ENCODE measurements at regions not wholly inside any gene's neighbourhood (a gene's known extent, or its start where the extent isn't known, plus 50 kb on each side); places are given as distances from the start of the nearest gene placed in this dataset.

GRCh38 chr13:81540777-81541176, 1199.9 kb upstream of the SPRY2 start:
- no peaks in the 10 kb centered on the region for H3K9me3 ChIP-seq
- no peaks in the 10 kb centered on the region for H3K27me3 ChIP-seq (ENCODE audit: low read depth)
- H3K36me3 ChIP-seq (replicated peaks), result no peaks in the 10 kb centered on the region
- no peaks in the 10 kb centered on the region for H3K4me1 ChIP-seq
- no peak overlapping the region for H3K4me3 ChIP-seq
- in situ Hi-C loops (cut with MboI; ENCODE audit: low sequenced_read_pairs), result no loop called here
- peak in 1 of 2 experiments; percentile 15 for DNase-seq (ENCODE audit: low spot score in 2 of 2)

DNA sequence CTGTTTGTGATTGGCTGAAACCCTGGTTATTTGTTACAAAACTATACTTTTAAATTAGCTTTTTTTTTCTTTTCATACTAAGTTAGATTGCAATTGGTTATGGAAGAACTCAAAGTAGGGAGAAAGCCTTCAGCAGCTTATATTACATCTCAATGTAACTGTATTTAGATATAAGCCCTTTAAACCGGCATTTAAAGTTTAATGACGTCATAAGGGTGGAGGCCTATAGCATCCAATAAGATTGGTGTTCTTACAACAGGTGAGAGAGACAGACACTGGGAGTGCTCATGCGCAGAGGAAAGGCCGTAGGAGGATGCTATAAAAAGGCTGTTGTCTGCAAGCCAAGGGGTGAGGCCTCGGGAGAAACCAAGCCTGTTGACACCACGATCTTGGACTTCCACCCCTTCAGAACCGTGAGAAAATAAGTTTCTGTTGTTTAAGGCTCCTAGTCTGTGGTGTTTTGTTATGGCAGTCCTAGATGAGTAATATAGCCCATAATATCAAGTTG, 1198.8 kb upstream of the SPRY2 start:
- H3K4me1 ChIP-seq, result no peaks in the 10 kb centered on the region
- H3K4me3 ChIP-seq, result no peak overlapping the region
- no peaks in the 10 kb centered on the region for H3K9me3 ChIP-seq
- H3K36me3 ChIP-seq (replicated peaks), result no peaks in the 10 kb centered on the region
- DNase-seq (ENCODE audit: low spot score in 2 of 2), result no peak
- in situ Hi-C loops (cut with MboI; ENCODE audit: low sequenced_read_pairs), result no loop called here
- H3K27me3 ChIP-seq (ENCODE audit: low read depth), result no peaks in the 10 kb centered on the region

- H3K36me3 ChIP-seq (replicated peaks), result no peaks in the 10 kb centered on the region
- in situ Hi-C loops (cut with MboI; ENCODE audit: low sequenced_read_pairs), result no loop called here
- H3K9me3 ChIP-seq, result no peaks in the 10 kb centered on the region
- H3K4me3 ChIP-seq, result no peak overlapping the region
- H3K27me3 ChIP-seq (ENCODE audit: low read depth), result no peaks in the 10 kb centered on the region
- DNase-seq (ENCODE audit: low spot score in 2 of 2), result no peak
- H3K4me1 ChIP-seq, result no peaks in the 10 kb centered on the region
Observed at GRCh38 chr13:81498969-81499368, 1158.0 kb upstream of the SPRY2 start.

GRCh38 chr13:81493144-81493543, 1152.2 kb upstream of the SPRY2 start:
- no peak for DNase-seq (ENCODE audit: low spot score in 2 of 2)
- in situ Hi-C loops (cut with MboI; ENCODE audit: low sequenced_read_pairs), result no loop called here
- H3K27me3 ChIP-seq (ENCODE audit: low read depth), result no peaks in the 10 kb centered on the region
- no peak overlapping the region for H3K4me3 ChIP-seq
- H3K9me3 ChIP-seq, result no peaks in the 10 kb centered on the region
- H3K4me1 ChIP-seq, result no peaks in the 10 kb centered on the region
- H3K36me3 ChIP-seq (replicated peaks), result no peaks in the 10 kb centered on the region

DNA sequence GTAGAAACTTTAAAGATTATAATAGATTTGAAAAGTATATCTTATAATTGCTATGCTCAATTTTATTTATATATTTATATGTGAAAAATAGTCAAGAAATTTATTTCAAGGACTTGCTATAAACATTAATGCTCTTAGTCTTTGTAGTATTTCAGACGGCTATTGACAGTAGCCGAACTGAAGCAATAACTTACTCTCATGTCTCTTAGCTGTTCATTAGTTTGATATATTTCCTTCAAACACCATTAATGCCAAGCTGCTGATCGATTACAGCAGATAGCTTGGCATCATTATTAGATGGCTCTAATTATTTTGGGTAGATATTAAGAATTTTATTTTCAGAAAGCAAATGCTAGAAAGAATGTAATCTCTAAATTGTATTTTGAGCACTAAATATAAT, 1151.5 kb upstream of the SPRY2 start:
- H3K36me3 ChIP-seq (replicated peaks), result no peaks in the 10 kb centered on the region
- H3K27me3 ChIP-seq (ENCODE audit: low read depth), result no peaks in the 10 kb centered on the region
- in situ Hi-C loops (cut with MboI; ENCODE audit: low sequenced_read_pairs), result no loop called here
- no peak overlapping the region for H3K4me3 ChIP-seq
- no peaks in the 10 kb centered on the region; the same call in 1 of the 2 replicates for H3K4me1 ChIP-seq
- DNase-seq (ENCODE audit: low spot score in 2 of 2), result no peak
- no peaks in the 10 kb centered on the region for H3K9me3 ChIP-seq

GRCh38 chr13:81488021-81488420, 1147.1 kb upstream of the SPRY2 start:
- no peak for DNase-seq (ENCODE audit: low spot score in 2 of 2)
- H3K9me3 ChIP-seq, result no peaks in the 10 kb centered on the region
- no peak overlapping the region for H3K4me3 ChIP-seq
- in situ Hi-C loops (cut with MboI; ENCODE audit: low sequenced_read_pairs), result no loop called here
- no peaks in the 10 kb centered on the region for H3K36me3 ChIP-seq (replicated peaks)
- peaks cover 6% of the 10 kb centered on the region; the same call in 1 of the 2 replicates for H3K4me1 ChIP-seq
- H3K27me3 ChIP-seq (ENCODE audit: low read depth), result no peaks in the 10 kb centered on the region

DNA sequence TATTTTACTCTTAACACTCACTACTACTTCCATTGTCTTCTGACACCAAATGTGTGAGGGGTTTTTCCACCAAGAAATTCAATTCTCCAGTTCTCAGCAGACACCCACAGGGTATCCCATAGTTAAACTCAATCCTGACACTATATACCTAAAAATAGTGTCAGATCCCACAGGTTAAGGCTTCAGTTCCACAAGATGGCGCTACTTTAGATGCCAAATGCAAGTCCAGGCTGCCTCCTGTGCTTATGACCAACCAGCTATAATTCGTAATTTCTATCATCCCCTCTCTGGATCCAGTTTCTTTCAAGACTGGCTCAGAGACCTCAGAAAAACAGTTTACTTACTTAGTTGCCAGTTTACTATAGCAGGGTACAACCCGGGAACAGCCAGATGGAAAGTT, 1146.2 kb upstream of the SPRY2 start:
- in situ Hi-C loops (cut with MboI; ENCODE audit: low sequenced_read_pairs), result no loop called here
- H3K4me1 ChIP-seq, result peaks cover 6% of the 10 kb centered on the region; the same call in 1 of the 2 replicates
- no peaks in the 10 kb centered on the region for H3K9me3 ChIP-seq
- DNase-seq (ENCODE audit: low spot score in 2 of 2), result peak; percentile 31 to 68
- H3K27me3 ChIP-seq (ENCODE audit: low read depth), result no peaks in the 10 kb centered on the region
- no peak overlapping the region for H3K4me3 ChIP-seq
- no peaks in the 10 kb centered on the region for H3K36me3 ChIP-seq (replicated peaks)

- Histone ChIP-seq H3K36me3 (replicated peaks) (no peaks in the 10 kb centered on the region), H3K27me3 (ENCODE audit: low read depth) (no peaks in the 10 kb centered on the region), H3K9me3 (no peaks in the 10 kb centered on the region), H3K4me1 (peaks cover 4% of the 10 kb centered on the region; the same call in 1 of the 2 replicates), H3K4me3 (no peak overlapping the region)
- DNase-seq (ENCODE audit: low spot score in 2 of 2), result no peak
- in situ Hi-C loops (cut with MboI; ENCODE audit: low sequenced_read_pairs), result no loop called here
Observed at GRCh38 chr13:81480634-81481033, 1139.7 kb upstream of the SPRY2 start.

DNA sequence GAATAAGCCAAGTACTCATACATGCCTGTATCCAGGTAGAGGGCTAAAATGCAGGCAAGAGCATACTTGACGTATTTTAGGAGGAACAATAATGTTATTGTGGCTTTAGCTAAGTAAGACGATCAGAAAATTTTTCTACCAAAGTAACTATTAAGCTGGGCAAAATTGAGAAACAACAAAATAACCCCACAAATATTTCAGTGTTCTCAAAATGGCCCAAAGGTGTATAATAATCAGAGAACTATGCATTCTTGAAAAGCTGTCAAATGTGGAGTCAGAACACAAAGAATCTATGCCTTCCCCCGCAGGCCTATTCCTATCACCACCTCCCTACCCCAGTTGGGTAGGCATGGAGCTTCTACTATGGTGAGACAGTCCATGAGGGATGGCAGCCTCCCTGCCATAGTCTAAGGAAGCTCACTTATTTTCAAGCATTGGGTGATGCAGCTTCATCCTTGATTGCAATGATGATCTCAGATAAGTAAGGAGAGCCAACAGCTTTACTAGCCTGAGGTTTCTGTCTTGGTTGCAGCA, 1132.5 kb upstream of the SPRY2 start:
- H3K4me3 ChIP-seq, result no peak overlapping the region
- no peaks in the 10 kb centered on the region for H3K9me3 ChIP-seq
- H3K27me3 ChIP-seq (ENCODE audit: low read depth), result no peaks in the 10 kb centered on the region
- no peaks in the 10 kb centered on the region for H3K36me3 ChIP-seq (replicated peaks)
- no peaks in the 10 kb centered on the region for H3K4me1 ChIP-seq
- in situ Hi-C loops (cut with MboI; ENCODE audit: low sequenced_read_pairs), result no loop called here
- no peak for DNase-seq (ENCODE audit: low spot score in 2 of 2)

DNA sequence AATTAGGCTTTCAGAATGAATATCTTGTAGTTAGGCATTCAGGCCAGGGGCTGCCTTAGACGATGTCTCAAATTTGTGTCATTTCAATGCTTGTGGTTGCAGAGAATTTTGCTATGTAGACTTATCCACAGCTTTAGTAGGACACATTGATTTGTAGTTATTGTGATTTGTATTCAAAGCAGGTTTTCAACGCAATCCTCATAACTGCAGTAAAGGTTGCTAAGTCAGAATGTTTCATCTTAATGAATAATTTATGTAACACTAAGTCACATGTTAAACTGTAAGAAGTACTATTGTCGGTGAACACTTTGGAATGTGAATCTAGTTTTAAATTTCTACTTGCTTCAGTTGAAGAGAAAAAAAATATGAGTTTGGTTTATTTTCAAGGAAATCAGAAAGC, 1117.2 kb upstream of the SPRY2 start:
- DNase-seq (ENCODE audit: low spot score in 2 of 2), result no peak
- H3K4me3 ChIP-seq, result no peak overlapping the region
- H3K27me3 ChIP-seq (ENCODE audit: low read depth), result no peaks in the 10 kb centered on the region
- in situ Hi-C loops (cut with MboI; ENCODE audit: low sequenced_read_pairs), result no loop called here
- H3K4me1 ChIP-seq, result no peaks in the 10 kb centered on the region
- H3K9me3 ChIP-seq, result no peaks in the 10 kb centered on the region
- H3K36me3 ChIP-seq (replicated peaks), result no peaks in the 10 kb centered on the region

DNA sequence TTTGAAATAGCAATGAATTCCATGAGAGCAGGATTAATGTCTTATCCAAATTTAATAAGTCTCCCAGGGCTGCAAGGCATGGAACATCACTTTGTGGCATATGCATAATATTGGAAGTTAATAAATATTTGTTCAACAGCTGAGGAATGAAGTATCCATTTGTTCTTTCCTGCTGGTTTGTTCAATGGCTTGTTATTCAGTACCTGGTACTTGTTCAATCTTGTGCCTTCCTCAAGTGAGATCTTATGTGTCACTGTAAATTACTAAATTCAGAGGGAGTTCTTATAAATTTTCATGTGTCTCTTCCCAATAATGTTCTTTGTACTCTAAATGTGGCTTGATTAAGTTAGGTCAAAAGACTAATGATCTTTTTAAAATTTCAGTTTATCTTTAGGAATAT, 1105.5 kb upstream of the SPRY2 start:
- DNase-seq (ENCODE audit: low spot score in 2 of 2), result no peak
- H3K9me3 ChIP-seq, result no peaks in the 10 kb centered on the region
- in situ Hi-C loops (cut with MboI; ENCODE audit: low sequenced_read_pairs), result no loop called here

DNA sequence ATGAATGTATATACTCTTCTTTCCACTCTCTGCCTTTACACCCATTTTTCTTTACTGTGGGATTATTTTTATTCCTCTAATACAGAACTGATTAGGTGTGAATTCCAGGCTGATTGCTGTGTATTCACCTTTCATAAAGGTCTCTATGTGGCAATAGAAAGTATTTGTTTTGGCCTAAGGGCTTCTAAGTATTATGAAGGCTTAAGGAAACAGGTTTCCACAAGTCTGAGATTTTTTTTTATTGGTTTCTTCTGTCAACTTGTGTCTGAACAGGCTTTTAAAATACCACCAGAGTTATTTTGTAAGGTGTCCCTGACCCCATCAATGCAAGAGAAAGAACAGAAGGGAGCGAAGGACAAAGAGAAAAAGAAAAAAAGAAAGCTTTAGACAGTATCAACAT, 1102.0 kb upstream of the SPRY2 start:
- H3K4me3 ChIP-seq, result no peak overlapping the region
- peak in 1 of 2 experiments; percentile 68 for DNase-seq (ENCODE audit: low spot score in 2 of 2)

More for the DNA sequence above, 1105.5 kb upstream of the SPRY2 start:
- H3K4me1 ChIP-seq, result peaks cover 7% of the 10 kb centered on the region
- H3K36me3 ChIP-seq (replicated peaks), result no peaks in the 10 kb centered on the region
- no peak overlapping the region for H3K4me3 ChIP-seq
- no peaks in the 10 kb centered on the region for H3K27me3 ChIP-seq (ENCODE audit: low read depth)

DNA sequence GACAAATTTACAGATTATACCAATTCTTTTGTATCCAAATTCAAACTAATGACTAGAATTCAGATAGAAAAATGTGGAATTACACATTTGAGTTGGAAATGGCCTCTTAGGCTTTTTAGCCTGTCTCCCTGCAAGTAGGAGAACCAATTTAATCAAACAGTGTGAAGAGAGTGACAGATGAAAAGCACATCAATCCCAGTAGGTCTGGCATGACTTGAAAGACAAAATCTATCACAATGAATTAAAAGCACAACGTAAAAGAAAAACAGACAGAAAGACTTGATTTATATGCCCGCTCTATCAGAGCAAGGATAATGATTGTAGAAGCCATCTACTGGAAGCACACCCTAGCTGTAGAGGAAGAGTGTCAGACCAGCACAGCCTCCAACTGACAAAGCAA, 1084.4 kb upstream of the SPRY2 start:
- DNase-seq (ENCODE audit: low spot score in 2 of 2), result no peak
- H3K36me3 ChIP-seq (replicated peaks), result no peaks in the 10 kb centered on the region

More for the DNA sequence above, 1102.0 kb upstream of the SPRY2 start:
- Histone ChIP-seq H3K4me1 (peaks cover 7% of the 10 kb centered on the region), H3K36me3 (replicated peaks) (no peaks in the 10 kb centered on the region), H3K27me3 (ENCODE audit: low read depth) (no peaks in the 10 kb centered on the region), H3K9me3 (no peaks in the 10 kb centered on the region)
- in situ Hi-C loops (cut with MboI; ENCODE audit: low sequenced_read_pairs), result no loop called here

DNA sequence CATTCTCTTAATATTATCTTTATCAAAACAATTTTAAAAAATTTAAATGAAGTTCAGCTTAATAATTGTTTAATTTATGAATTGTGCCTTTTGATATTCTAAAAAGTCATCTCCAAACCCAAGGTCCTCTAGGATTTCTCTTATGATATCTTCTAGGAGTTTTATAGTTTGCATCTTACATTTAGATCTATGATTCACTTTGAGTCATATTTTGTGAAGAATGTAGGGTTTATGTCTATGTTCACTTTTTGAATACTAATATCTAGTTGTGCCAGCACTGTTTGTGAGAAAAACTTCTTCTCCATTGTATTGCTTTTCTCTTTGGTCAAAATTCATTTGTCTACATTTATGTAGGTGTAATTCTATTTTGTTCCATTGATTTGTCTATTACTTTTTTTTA, 1068.4 kb upstream of the SPRY2 start:
- in situ Hi-C loops (cut with MboI; ENCODE audit: low sequenced_read_pairs), result no loop called here

More for the DNA sequence above, 1084.4 kb upstream of the SPRY2 start:
- Histone ChIP-seq H3K4me1 (no peaks in the 10 kb centered on the region), H3K9me3 (no peaks in the 10 kb centered on the region), H3K4me3 (no peak overlapping the region), H3K27me3 (ENCODE audit: low read depth) (no peaks in the 10 kb centered on the region)
- in situ Hi-C loops (cut with MboI; ENCODE audit: low sequenced_read_pairs), result no loop called here

DNA sequence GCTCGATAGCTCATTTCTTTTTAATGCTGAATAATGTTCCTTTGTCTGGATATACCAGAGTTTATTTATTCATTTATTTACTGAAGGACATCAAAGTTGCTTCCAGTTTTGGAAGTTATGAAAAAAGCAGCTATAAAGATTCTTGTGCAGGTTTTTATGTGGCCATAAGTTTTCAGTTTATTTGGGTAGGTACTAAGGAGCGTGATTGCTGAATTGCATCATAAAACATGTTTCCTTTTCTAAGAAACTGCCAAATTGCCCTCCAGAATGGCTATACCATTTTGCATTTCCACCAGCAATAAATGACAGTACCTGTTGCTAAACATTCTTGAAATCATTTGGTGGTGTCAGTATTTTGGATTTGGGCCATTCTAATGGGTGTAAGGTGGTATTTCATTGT, 1067.7 kb upstream of the SPRY2 start:
- Histone ChIP-seq H3K27me3 (ENCODE audit: low read depth) (no peaks in the 10 kb centered on the region), H3K4me3 (no peak overlapping the region), H3K9me3 (no peaks in the 10 kb centered on the region), H3K4me1 (no peaks in the 10 kb centered on the region), H3K36me3 (replicated peaks) (no peaks in the 10 kb centered on the region)
- in situ Hi-C loops (cut with MboI; ENCODE audit: low sequenced_read_pairs), result no loop called here
- no peak for DNase-seq (ENCODE audit: low spot score in 2 of 2)

More for the DNA sequence above, 1068.4 kb upstream of the SPRY2 start:
- DNase-seq (ENCODE audit: low spot score in 2 of 2), result no peak
- Histone ChIP-seq H3K4me1 (no peaks in the 10 kb centered on the region), H3K9me3 (no peaks in the 10 kb centered on the region), H3K36me3 (replicated peaks) (no peaks in the 10 kb centered on the region), H3K4me3 (no peak overlapping the region), H3K27me3 (ENCODE audit: low read depth) (no peaks in the 10 kb centered on the region)

All from HAP-1 (cell line).